Activated naive CD4-positive, alpha-beta T cell treated with anti-CD3 and anti-CD28 coated beads, Interleukin-2, amount 10 ng/mL, durations not matched to agents 7 days and 5 days (primary cell): ENCODE measurements at regions not wholly inside any gene's neighbourhood (a gene's known extent, or its start where the extent isn't known, plus 50 kb on each side); places are given as distances from the start of the nearest gene placed in this dataset.
"Not testable (repeated sequence)": the region's sequence is repeated elsewhere in the genome, so short reads cannot be mapped to it uniquely, and the experiment has no call there.

ENCODE experiments used
- CTCF ChIA-PET: fragments of 350-600 bp; sonication (Branson Sonifier 250); formaldehyde crosslinking; loops from one replicate; lab custom pipeline; 2021; ENCODE audit warnings: antibody characterized with exemption; lab: Charles Lee
- DNase-seq: peaks from one replicate; pipeline ENCODE4 v3.0.0-alpha.2; 2020
- H3K27ac Mint-ChIP-seq: one replicate; pipeline ENCODE4 v1.8.0; 2021; ENCODE audit warnings: mild to moderate bottlenecking, moderate library complexity, mixed read lengths
- H3K27me3 Mint-ChIP-seq: one replicate; pipeline ENCODE4 v1.8.0; 2021; ENCODE audit warnings: mild to moderate bottlenecking, mixed read lengths
- H3K36me3 Mint-ChIP-seq: one replicate; pipeline ENCODE4 v1.8.0; 2021; ENCODE audit warnings: mixed read lengths
- H3K4me1 Mint-ChIP-seq: one replicate; pipeline ENCODE4 v1.8.0; 2021; ENCODE audit warnings: mixed read lengths
- H3K4me3 Mint-ChIP-seq: one replicate; pipeline ENCODE4 v1.8.0; 2021; ENCODE audit warnings: mild to moderate bottlenecking, moderate library complexity, mixed read lengths
- H3K9me3 Mint-ChIP-seq: one replicate; pipeline ENCODE4 v1.8.0; 2021; ENCODE audit warnings: mixed read lengths

DNA sequence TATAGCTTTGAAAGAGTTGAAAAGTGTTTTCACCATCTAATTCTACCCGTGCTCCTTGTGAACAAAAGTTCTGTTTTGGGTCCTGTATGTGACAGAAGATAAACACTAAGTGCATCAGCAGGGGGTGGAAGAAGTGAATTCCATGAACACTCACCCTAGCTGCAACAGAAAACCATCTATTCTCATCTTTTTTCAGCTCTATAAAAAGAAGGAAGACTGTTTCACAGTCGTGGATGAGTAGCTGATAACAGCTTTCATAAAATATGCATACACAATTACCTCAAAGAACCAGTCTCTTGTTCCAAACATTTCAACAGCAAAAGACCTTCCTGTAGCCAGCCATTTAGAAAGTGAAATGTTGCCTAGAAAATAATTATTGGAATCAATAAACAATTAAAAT is 281.7 kb upstream of the RASGRP1 start:
- Mint-ChIP-seq H3K9me3 (no peaks in the 10 kb centered on the region), H3K4me1 (no peaks in the 10 kb centered on the region), H3K4me3 (no peak overlapping the region), H3K36me3 (no peaks in the 10 kb centered on the region), H3K27me3 (peaks cover 8% of the 10 kb centered on the region), H3K27ac (no peak overlapping the region)
- CTCF ChIA-PET = no interaction called here
- DNase-seq = no peak

- H3K27ac Mint-ChIP-seq = no peak overlapping the region
- H3K4me3 Mint-ChIP-seq = no peak overlapping the region
- DNase-seq = no peak
- no peaks in the 10 kb centered on the region for H3K36me3 Mint-ChIP-seq
- peaks cover 8% of the 10 kb centered on the region for H3K27me3 Mint-ChIP-seq
- no peaks in the 10 kb centered on the region for H3K4me1 Mint-ChIP-seq
- CTCF ChIA-PET = no interaction called here
- no peaks in the 10 kb centered on the region for H3K9me3 Mint-ChIP-seq
These were observed 283.1 kb upstream of the RASGRP1 start for GRCh38 chr15:38847666-38848065.

DNA sequence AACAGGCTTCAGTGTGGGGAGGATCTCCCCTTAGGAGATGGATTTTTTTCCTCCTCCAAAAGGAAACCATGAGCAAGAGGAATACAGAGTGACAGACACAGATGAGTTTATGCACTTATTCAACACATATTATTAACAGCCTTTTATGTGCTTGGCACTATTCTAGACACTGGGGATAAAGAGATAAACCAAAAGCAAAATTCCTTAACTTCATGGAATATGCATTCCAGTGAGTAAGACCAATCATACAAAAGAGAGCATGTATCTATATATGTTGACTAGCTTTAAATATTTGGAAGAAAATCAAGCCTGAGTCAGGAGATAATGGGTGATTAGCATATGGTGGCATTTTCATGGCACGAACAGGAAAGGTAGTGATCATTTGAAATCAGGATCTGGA is 284.4 kb upstream of the RASGRP1 start:
- no peaks in the 10 kb centered on the region for H3K9me3 Mint-ChIP-seq
- no peak for DNase-seq
- CTCF ChIA-PET = no interaction called here
- no peaks in the 10 kb centered on the region for H3K36me3 Mint-ChIP-seq
- no peak overlapping the region for H3K4me3 Mint-ChIP-seq
- H3K27ac Mint-ChIP-seq = no peak overlapping the region
- H3K4me1 Mint-ChIP-seq = no peaks in the 10 kb centered on the region
- peaks cover 12% of the 10 kb centered on the region for H3K27me3 Mint-ChIP-seq

GRCh38 chr15:38852188-38852587 is 287.6 kb upstream of the RASGRP1 start:
- H3K36me3 Mint-ChIP-seq, H3K4me1 Mint-ChIP-seq, H3K4me3 Mint-ChIP-seq, CTCF ChIA-PET, DNase-seq, H3K9me3 Mint-ChIP-seq, H3K27ac Mint-ChIP-seq: not testable (repeated sequence)
- H3K27me3 Mint-ChIP-seq = peaks cover 17% of the 10 kb centered on the region

DNA sequence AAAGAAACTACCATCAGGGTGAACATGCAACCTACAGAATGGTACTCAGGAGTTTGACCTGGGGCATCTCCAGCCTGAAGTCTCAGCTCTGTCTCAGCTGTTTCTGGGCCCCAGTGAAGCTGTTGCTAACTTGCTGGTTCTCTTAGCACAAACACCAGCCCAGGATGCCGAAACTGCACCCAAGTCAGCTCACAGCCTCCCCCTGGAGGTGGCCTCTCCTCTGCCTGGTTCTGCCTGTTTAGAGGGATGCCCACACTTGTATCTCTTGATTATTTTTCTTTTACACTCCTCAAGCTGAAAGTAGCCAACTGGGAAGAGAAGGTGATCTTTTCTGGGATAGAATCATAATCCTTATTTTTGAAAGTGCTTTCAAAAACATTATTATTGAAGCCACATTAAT is 289.0 kb upstream of the RASGRP1 start:
- CTCF ChIA-PET = interaction anchor here (0.9 to 2.6 kb wide), 2 partner anchors 10 to 413 kb away, joined by 8 read pairs; no protein-coding TSS in a partner anchor
- no peaks in the 10 kb centered on the region for H3K9me3 Mint-ChIP-seq
- H3K27ac Mint-ChIP-seq = no peak overlapping the region
- no peaks in the 10 kb centered on the region for H3K36me3 Mint-ChIP-seq
- DNase-seq = peak; percentile 44
- H3K4me1 Mint-ChIP-seq = no peaks in the 10 kb centered on the region
- no peak overlapping the region for H3K4me3 Mint-ChIP-seq
- peaks cover 19% of the 10 kb centered on the region for H3K27me3 Mint-ChIP-seq

DNA sequence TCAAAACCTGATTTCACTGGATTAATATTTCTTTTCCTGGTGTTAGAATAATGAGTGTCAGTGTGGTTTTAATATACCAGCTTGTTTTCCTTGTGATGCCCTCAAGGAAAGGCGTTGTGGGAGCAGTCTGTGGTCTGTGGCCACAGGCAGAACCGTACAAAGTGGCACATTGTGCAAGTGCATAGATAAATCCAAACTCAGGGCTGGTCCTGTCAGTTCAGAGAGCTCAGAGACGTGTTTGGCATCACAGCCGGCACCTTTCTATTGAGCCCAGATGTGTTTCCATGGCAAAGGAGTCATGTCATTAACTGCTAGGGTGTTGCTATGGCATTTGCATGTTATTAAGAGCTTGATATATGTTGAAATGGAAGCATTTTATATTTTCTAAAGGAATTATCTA is 289.9 kb upstream of the RASGRP1 start:
- no peaks in the 10 kb centered on the region for H3K36me3 Mint-ChIP-seq
- no peaks in the 10 kb centered on the region for H3K9me3 Mint-ChIP-seq
- DNase-seq = no peak
- peaks cover 16% of the 10 kb centered on the region for H3K27me3 Mint-ChIP-seq
- no peak overlapping the region for H3K27ac Mint-ChIP-seq
- CTCF ChIA-PET = interaction anchor here (1.2 to 2.6 kb wide), 2 partner anchors 10 to 414 kb away, joined by 4 to 8 read pairs; no protein-coding TSS in a partner anchor
- no peak overlapping the region for H3K4me3 Mint-ChIP-seq
- H3K4me1 Mint-ChIP-seq = no peaks in the 10 kb centered on the region

DNA sequence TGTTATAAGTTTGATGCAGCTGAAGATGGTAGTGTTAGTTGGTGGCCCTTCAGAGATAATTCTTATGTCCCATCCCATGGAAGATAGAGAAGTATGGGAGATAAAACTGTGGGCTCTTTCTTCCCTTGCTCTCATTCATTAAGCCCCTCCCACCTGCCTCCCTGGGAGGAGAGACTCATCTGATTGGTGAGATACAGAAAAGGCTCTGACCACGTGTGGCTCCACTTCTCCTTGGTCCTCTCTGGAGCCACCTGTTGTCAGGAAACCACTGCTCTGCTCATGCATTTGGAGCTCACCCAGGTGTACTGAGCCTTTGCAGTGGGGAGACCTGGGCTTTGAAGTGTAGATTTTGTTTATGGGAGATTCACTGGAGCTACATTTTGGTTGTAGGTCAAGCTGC is 293.2 kb upstream of the RASGRP1 start:
- Mint-ChIP-seq H3K27me3 (peaks cover 13% of the 10 kb centered on the region), H3K36me3 (no peaks in the 10 kb centered on the region), H3K4me3 (no peak overlapping the region), H3K4me1 (no peaks in the 10 kb centered on the region), H3K27ac (no peak overlapping the region), H3K9me3 (no peaks in the 10 kb centered on the region)
- CTCF ChIA-PET = no interaction called here
- DNase-seq = no peak

- Mint-ChIP-seq H3K27ac (no peak overlapping the region), H3K4me1 (no peaks in the 10 kb centered on the region), H3K36me3 (no peaks in the 10 kb centered on the region), H3K27me3 (peaks cover 11% of the 10 kb centered on the region), H3K9me3 (no peaks in the 10 kb centered on the region), H3K4me3 (no peak overlapping the region)
- CTCF ChIA-PET = no interaction called here
- DNase-seq = no peak
These were observed 295.0 kb upstream of the RASGRP1 start for GRCh38 chr15:38859574-38859973.

GRCh38 chr15:38860253-38860652 is 295.6 kb upstream of the RASGRP1 start:
- H3K4me1 Mint-ChIP-seq = no peaks in the 10 kb centered on the region
- no peak for DNase-seq
- no peak overlapping the region for H3K27ac Mint-ChIP-seq
- peaks cover 8% of the 10 kb centered on the region for H3K27me3 Mint-ChIP-seq
- no peak overlapping the region for H3K4me3 Mint-ChIP-seq
- CTCF ChIA-PET = no interaction called here
- no peaks in the 10 kb centered on the region for H3K36me3 Mint-ChIP-seq
- H3K9me3 Mint-ChIP-seq = no peaks in the 10 kb centered on the region

DNA sequence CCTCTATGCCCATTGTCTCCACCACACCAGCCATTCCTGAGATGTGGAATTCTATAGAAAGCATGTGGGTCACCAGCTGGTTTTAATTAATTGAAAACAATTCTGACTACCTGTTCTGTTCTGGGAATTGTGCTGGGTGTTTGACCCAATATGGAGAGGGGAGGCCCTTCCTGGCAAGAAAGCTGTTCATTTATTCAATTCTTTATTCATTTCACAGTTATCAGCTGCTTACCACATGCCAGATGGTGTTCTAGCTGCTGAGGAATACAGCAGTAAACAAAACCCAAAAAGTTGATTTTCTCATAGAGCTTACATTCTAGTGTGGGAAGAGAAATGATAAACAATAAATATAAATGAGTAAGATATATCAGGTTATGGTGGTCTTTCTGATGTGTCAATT is 296.1 kb upstream of the RASGRP1 start:
- CTCF ChIA-PET = no interaction called here
- no peak overlapping the region for H3K4me3 Mint-ChIP-seq
- peaks cover 11% of the 10 kb centered on the region for H3K27me3 Mint-ChIP-seq
- H3K4me1 Mint-ChIP-seq = no peaks in the 10 kb centered on the region
- no peak overlapping the region for H3K27ac Mint-ChIP-seq
- no peak for DNase-seq
- H3K9me3 Mint-ChIP-seq = no peaks in the 10 kb centered on the region
- no peaks in the 10 kb centered on the region for H3K36me3 Mint-ChIP-seq

GRCh38 chr15:38861108-38861507 is 296.5 kb upstream of the RASGRP1 start:
- Mint-ChIP-seq H3K4me1 (no peaks in the 10 kb centered on the region), H3K27me3 (peaks cover 11% of the 10 kb centered on the region), H3K4me3 (no peak overlapping the region), H3K9me3 (no peaks in the 10 kb centered on the region), H3K36me3 (no peaks in the 10 kb centered on the region), H3K27ac (no peak overlapping the region)
- CTCF ChIA-PET = no interaction called here
- DNase-seq = no peak

DNA sequence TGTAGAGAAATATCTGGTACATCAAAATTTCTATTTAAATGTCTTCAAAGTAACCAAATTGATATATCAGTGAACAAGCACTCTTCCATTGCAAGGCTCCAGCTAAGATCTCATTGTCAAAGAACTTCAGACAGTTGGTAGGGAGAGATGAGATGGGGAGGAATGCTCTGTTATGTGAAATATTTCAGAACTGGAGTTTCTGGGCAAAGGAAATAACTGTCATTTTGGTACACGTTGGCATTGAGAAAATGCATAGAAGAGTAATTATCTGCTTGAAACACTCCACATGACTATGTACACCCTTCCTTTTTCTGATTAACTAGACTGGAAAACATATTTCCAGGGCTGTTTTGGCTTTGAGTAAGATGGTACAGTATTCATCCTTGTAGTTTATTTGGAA is 297.5 kb upstream of the RASGRP1 start:
- Mint-ChIP-seq H3K4me1 (no peaks in the 10 kb centered on the region), H3K27me3 (peaks cover 13% of the 10 kb centered on the region), H3K36me3 (no peaks in the 10 kb centered on the region), H3K27ac (no peak overlapping the region), H3K9me3 (no peaks in the 10 kb centered on the region), H3K4me3 (no peak overlapping the region)
- CTCF ChIA-PET = interaction anchor here (1.0 kb wide), 1 partner anchor 154 kb away, joined by 4 read pairs; no protein-coding TSS in a partner anchor
- no peak for DNase-seq

DNA sequence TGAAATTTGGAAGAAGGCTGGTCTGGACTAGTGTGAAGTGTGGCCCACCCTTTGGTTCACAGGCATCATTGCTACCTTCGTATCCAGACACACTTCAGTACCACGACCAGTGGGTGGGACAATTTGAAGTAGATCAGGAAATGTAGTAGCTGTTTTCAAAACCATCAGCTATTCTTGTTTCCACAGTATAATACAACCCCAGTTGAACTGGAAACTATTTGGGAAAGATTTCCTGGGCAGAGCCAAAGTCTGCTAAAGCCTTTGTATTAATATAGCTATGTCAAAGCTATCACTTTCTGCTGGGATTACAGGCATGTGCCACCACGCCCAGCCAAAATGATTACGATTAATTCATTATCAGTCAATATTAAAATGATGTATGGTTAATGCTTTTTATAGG is 298.8 kb upstream of the RASGRP1 start:
- DNase-seq = no peak
- H3K9me3 Mint-ChIP-seq = no peaks in the 10 kb centered on the region
- no peaks in the 10 kb centered on the region for H3K36me3 Mint-ChIP-seq
- H3K4me3 Mint-ChIP-seq = no peak overlapping the region
- no peaks in the 10 kb centered on the region for H3K4me1 Mint-ChIP-seq
- CTCF ChIA-PET = interaction anchor here (1.0 kb wide), 1 partner anchor 156 kb away, joined by 4 read pairs; no protein-coding TSS in a partner anchor
- no peak overlapping the region for H3K27ac Mint-ChIP-seq
- peaks cover 11% of the 10 kb centered on the region for H3K27me3 Mint-ChIP-seq

GRCh38 chr15:38864122-38864521 is 299.5 kb upstream of the RASGRP1 start:
- Mint-ChIP-seq H3K27ac (no peak overlapping the region), H3K4me1 (no peaks in the 10 kb centered on the region), H3K36me3 (no peaks in the 10 kb centered on the region), H3K9me3 (no peaks in the 10 kb centered on the region), H3K27me3 (peaks cover 11% of the 10 kb centered on the region), H3K4me3 (no peak overlapping the region)
- no peak for DNase-seq
- CTCF ChIA-PET = interaction anchor here (0.6 to 1.1 kb wide), 2 partner anchors 9 to 154 kb away, joined by 3 to 4 read pairs; no protein-coding TSS in a partner anchor

DNA sequence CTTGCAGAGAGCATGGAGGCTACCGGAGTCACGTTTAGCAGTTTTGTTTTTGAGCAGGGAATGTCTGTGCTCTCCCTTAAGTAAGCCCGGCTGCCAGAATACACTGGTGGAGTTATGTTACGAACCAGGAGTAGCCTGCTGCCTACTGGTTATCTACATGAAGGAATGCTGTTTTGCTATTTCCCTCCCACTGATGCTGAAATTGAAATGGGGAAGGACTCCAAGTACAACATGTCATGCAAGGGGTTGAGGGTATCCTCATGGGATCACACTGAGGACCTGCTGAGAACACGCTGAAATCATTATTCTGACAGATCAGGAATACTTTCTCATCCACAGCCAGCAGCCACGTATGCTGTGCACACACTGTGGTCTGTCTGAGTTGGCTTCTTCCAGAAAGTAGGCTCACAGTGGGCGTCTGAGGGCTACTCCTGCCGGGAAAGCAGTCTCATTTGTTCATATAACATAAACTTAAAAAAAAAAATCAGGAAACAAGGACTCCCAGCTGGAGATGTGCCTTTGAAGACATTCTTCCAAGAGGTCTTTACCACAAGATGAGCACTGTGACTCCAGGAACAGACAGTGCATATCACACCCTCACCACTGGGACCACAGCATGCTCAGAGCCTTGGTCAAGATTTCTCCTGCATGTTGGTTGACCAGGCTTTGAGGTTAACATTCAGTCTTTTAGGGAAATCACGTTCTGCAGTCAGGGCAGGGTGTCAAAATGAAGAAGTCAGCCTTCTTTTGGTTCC is 300.4 kb upstream of the RASGRP1 start:
- H3K4me3 Mint-ChIP-seq = no peak overlapping the region
- H3K4me1 Mint-ChIP-seq = no peaks in the 10 kb centered on the region
- no peak for DNase-seq
- no peak overlapping the region for H3K27ac Mint-ChIP-seq
- H3K36me3 Mint-ChIP-seq = no peaks in the 10 kb centered on the region
- CTCF ChIA-PET = interaction anchor here (0.6 to 1.1 kb wide), 2 partner anchors 10 to 155 kb away, joined by 3 to 4 read pairs; no protein-coding TSS in a partner anchor
- H3K27me3 Mint-ChIP-seq = peaks cover 11% of the 10 kb centered on the region
- H3K9me3 Mint-ChIP-seq = no peaks in the 10 kb centered on the region
